ENCODE measurements at regions not wholly inside any gene's neighbourhood (a gene's known extent, or its start where the extent isn't known, plus 50 kb on each side); places are given as distances from the start of the nearest gene placed in this dataset.

DNA sequence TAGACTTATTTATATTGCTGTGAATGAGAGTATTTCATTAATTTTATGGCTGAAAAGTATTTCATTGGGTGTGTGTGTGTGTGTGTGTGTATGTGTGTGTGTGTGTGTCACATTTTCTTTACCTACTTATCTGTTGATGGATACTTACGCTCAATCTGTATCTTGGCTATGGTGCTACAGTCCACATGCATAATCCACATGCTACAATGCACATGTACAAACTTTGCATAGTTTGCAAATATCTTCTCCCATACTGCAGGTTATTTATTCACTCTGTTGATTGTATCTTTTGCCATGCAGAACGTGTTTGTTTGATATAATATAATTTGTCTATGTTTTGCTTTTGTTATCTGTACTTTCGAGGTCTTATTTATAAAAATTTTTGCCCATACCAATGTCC is 167.8 kb downstream of the RAB28 start:
- DNase-seq, result no peak
- peaks cover 8% of the 10 kb centered on the region for H3K9me3 Mint-ChIP-seq
- ATAC-seq, result no peak
- no peak overlapping the region for H3K4me3 Mint-ChIP-seq
- H3K4me1 Mint-ChIP-seq (ENCODE audit: low read depth), result no peaks in the 10 kb centered on the region
- no peaks in the 10 kb centered on the region for H3K27me3 Mint-ChIP-seq (ENCODE audit: low read depth)
- peaks cover under 1% of the 10 kb centered on the region for H3K36me3 Mint-ChIP-seq (ENCODE audit: insufficient read depth)

DNA sequence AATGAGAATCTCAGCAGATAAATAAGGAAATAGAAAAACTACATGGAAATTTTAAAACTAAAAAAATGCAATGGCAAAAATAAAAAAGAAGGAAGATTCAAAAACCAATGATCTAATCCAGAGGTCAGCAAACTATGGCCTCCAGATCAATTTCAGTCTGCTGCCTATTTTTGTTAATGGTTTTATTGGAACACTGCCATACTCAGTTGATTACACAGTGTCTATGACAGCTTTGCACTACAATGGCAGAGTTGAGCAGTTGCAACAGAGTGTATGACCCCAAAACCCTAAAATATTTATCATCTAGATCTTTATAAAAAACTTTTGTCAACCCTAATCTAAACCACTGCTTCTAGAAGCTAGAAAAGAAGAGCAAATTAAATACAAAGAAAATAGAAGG is 170.3 kb downstream of the RAB28 start:
- no peaks in the 10 kb centered on the region for H3K9me3 Mint-ChIP-seq

DNA sequence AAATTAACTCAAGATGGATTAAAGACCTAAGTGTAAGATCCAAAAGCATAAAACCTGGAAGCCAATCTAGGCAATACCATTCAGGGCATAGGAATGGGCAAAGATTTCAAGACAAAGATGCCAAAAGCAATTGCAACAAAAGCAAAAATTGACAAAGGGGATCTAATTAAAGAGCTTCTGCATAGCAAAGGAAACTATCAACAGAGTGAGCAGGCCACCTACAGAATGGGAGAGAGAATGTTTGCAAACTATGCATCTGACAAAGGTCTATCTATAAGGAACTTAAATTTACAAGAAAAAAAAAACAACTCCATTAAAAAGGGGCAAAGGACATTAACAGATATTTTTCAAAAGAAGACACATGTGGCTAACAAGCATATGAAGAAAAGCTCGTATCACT is 171.9 kb downstream of the RAB28 start:
- DNase-seq, result no peak
- Mint-ChIP-seq H3K4me3 (no peak overlapping the region), H3K36me3 (ENCODE audit: insufficient read depth) (peaks cover 3% of the 10 kb centered on the region), H3K9me3 (no peaks in the 10 kb centered on the region), H3K4me1 (ENCODE audit: low read depth) (no peaks in the 10 kb centered on the region), H3K27me3 (ENCODE audit: low read depth) (no peaks in the 10 kb centered on the region)
- no peak for ATAC-seq

More for the DNA sequence above, 170.3 kb downstream of the RAB28 start:
- ATAC-seq (no peak), DNase-seq (no peak)
- Mint-ChIP-seq H3K36me3 (ENCODE audit: insufficient read depth) (peaks cover 3% of the 10 kb centered on the region), H3K4me1 (ENCODE audit: low read depth) (no peaks in the 10 kb centered on the region), H3K27me3 (ENCODE audit: low read depth) (no peaks in the 10 kb centered on the region), H3K4me3 (no peak overlapping the region)

DNA sequence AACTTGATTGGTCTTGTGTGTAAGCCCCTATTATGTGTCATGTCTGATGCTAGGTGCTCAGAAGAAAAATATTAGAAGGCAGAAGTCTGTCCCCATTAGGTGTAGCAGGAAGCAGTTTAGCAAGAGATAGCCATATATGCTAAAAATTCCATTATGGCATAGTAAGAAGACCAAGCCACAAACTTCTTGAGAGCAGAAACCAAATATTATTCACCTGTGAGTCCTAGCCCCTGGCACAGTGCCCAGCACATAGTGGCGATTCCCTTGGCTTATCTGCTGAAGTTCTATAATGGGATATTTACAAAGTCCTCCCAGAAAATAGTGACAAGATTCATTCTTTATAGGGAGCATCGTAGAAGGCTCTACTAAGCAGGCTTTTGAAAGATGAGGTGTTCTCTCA is 174.4 kb downstream of the RAB28 start:
- Mint-ChIP-seq H3K4me1 (ENCODE audit: low read depth) (no peaks in the 10 kb centered on the region), H3K4me3 (no peak overlapping the region), H3K27me3 (ENCODE audit: low read depth) (no peaks in the 10 kb centered on the region), H3K9me3 (no peaks in the 10 kb centered on the region), H3K36me3 (ENCODE audit: insufficient read depth) (peaks cover 8% of the 10 kb centered on the region)
- no peak for ATAC-seq
- no peak for DNase-seq

DNA sequence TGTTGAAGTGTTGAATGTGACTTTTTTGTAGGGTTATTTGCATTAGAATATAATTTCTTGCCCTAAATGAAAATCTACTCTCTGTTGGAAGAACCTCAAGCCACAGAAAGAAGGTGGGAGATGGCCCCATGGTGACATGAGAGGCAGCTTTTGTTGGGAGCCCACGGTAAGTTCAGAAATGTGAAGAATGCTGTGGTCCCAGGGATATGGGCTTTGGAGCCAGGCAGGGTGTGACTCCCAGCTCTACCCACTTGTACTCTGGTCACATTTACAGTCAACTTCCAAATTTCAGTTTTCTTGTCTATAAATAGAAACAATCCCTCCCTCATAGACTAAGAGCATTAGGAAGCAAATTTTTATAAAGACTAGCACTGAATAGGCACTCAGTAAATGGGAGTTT is 177.8 kb downstream of the RAB28 start:
- H3K4me1 Mint-ChIP-seq (ENCODE audit: low read depth), result no peaks in the 10 kb centered on the region
- no peak overlapping the region for H3K4me3 Mint-ChIP-seq
- DNase-seq (no peak), ATAC-seq (no peak)
- peaks cover 10% of the 10 kb centered on the region for H3K36me3 Mint-ChIP-seq (ENCODE audit: insufficient read depth)
- no peaks in the 10 kb centered on the region for H3K27me3 Mint-ChIP-seq (ENCODE audit: low read depth)
- peaks cover 4% of the 10 kb centered on the region for H3K9me3 Mint-ChIP-seq

DNA sequence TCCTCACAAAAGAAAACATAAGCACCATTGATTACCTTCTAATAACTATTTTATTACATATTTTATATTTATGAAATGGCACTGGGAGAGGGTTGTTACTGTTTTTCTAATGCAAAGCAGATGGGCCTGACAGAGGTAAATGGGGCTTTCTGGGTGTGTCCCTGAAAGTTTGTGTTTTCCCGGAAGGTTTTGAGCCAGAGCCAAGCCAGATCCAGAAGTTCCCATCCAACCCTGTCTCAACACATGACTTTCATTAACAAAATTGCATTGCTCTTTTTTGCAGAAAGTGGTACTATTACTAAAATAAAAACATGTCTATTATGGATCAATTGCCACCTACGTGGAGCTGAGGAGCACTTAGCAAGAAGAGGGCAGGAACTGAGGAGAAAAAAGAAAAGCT is 181.3 kb downstream of the RAB28 start:
- no peaks in the 10 kb centered on the region for H3K27me3 Mint-ChIP-seq (ENCODE audit: low read depth)
- H3K4me3 Mint-ChIP-seq, result no peak overlapping the region
- peaks cover 28% of the 10 kb centered on the region for H3K36me3 Mint-ChIP-seq (ENCODE audit: insufficient read depth)
- H3K4me1 Mint-ChIP-seq (ENCODE audit: low read depth), result no peaks in the 10 kb centered on the region
- H3K9me3 Mint-ChIP-seq, result peaks cover 35% of the 10 kb centered on the region
- DNase-seq (no peak), ATAC-seq (no peak)

DNA sequence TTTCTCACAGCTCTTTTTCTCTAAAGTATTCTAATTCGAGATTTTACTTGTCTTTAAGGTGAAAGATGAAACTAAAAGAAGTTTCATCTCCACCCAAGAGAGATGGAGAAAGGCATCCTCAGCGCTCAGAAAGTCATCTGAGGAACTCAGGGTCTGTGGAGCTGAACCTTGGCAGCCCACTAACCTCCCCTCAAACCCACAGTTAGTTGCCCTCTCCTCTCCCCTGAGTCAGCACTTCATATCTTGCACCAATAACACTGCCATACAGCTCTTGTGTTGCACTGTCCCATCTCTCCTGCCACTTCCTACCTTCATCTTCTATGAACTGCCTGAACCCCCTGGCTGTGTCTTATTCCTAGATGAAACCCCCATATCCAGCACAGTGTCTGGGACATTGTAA is 184.8 kb downstream of the RAB28 start:
- Mint-ChIP-seq H3K4me3 (no peak overlapping the region), H3K36me3 (ENCODE audit: insufficient read depth) (peaks cover 29% of the 10 kb centered on the region)
- no peak for DNase-seq

DNA sequence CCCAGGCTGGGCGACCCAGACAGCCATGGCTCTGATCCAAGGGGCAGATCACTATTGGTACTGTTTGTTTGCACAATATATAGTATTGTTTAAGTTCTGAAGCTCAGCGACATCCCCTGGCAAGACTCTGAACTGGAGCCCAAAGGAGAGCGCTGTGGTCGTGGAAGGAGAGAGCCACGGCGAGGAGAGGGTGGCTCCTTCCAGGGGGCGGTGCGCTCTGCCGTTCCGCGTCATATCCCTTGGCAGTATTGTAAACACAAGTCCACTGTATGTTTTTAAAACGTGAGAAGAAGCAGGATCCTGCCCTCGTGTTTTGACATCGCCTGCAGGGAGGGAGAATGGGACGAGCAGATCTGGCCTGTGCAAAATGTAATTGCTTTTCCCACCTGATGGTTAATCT is 185.5 kb downstream of the RAB28 start:
- DNase-seq, result no peak
- Mint-ChIP-seq H3K4me1 (ENCODE audit: low read depth) (no peaks in the 10 kb centered on the region), H3K27me3 (ENCODE audit: low read depth) (no peaks in the 10 kb centered on the region), H3K9me3 (peaks cover 41% of the 10 kb centered on the region), H3K36me3 (ENCODE audit: insufficient read depth) (peaks cover 29% of the 10 kb centered on the region), H3K4me3 (no peak overlapping the region)
- no peak for ATAC-seq

More for the DNA sequence above, 184.8 kb downstream of the RAB28 start:
- Mint-ChIP-seq H3K9me3 (peaks cover 42% of the 10 kb centered on the region), H3K27me3 (ENCODE audit: low read depth) (no peaks in the 10 kb centered on the region), H3K4me1 (ENCODE audit: low read depth) (no peaks in the 10 kb centered on the region)
- no peak for ATAC-seq

DNA sequence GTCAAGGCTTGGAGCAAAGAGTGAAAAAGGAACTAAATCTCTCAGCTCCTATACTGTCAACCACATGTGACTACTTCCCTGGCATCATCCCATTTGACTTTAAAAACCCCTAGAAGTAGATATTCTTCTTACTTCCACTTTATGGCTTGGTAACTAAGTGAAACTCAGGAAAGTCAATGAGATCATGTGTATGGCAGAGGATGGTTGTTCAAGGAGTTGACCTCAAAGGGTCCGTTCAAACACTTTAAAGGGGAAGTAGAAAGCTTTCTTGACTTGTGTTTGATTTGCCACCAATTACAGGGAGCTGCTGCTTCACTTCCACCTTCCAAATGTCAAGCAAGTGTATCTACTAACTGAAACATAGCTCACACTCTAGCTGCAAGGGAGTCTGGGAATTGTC is 187.2 kb downstream of the RAB28 start:
- Mint-ChIP-seq H3K36me3 (ENCODE audit: insufficient read depth) (peaks cover 41% of the 10 kb centered on the region), H3K9me3 (peaks cover 48% of the 10 kb centered on the region), H3K4me3 (no peak overlapping the region), H3K27me3 (ENCODE audit: low read depth) (no peaks in the 10 kb centered on the region), H3K4me1 (ENCODE audit: low read depth) (no peaks in the 10 kb centered on the region)
- no peak for DNase-seq
- ATAC-seq, result no peak

DNA sequence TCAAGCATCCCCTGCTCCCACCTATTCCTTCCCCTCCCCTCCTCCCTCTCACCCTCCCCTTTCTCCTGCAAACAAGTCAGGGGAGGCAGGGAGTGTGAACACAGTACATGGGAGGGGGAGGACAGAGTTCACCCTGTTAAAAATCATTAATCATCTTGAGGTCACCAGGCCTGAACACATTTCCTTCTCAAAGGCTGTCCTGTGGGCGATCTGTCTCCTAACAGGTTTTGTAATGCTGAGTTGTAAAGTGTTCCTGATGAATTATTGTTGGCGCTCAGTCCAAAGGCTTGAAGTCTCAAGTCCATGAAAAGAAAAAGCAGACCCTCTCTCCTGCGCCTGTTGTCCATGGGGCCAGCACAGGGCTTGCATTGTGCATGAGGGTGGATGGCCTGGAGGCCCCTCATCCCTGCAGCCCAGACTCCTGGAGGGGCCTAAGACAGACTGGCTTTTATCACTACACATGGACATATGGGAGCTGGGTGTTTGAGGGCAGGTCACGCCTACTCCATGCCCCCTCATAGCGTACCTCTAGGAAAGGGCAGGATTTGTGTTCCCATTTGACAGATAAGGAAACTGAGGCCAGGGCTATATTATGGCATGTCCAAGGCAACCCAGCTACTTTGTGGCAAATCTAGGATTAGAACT is 189.1 kb downstream of the RAB28 start:
- Mint-ChIP-seq H3K9me3 (peaks cover 42% of the 10 kb centered on the region), H3K36me3 (ENCODE audit: insufficient read depth) (peaks cover 32% of the 10 kb centered on the region), H3K27me3 (ENCODE audit: low read depth) (no peaks in the 10 kb centered on the region), H3K4me3 (no peak overlapping the region), H3K4me1 (ENCODE audit: low read depth) (no peaks in the 10 kb centered on the region)
- ATAC-seq (no peak), DNase-seq (no peak)

DNA sequence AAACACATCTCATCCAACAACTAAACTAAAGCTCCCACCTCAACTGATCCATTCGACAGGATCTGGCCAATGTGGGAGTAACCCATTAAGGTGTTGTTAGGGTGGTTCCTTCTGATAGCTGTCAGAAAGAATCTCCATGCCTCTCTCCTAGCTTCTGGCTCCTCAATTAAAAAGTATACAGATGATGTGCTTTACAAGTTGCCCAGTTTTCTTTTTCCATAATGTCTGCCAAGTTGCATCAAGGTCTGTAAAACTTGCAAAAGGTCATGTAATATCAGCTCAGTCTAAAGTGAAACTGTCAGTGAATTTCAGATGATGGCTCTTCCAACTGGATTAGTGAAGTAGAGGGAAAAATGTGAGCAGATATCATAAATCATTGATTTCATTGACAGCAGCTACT is 191.8 kb downstream of the RAB28 start:
- Mint-ChIP-seq H3K4me3 (no peak overlapping the region), H3K9me3 (peaks cover 35% of the 10 kb centered on the region), H3K4me1 (ENCODE audit: low read depth) (no peaks in the 10 kb centered on the region), H3K36me3 (ENCODE audit: insufficient read depth) (peaks cover 17% of the 10 kb centered on the region), H3K27me3 (ENCODE audit: low read depth) (no peaks in the 10 kb centered on the region)
- no peak for DNase-seq
- no peak for ATAC-seq

DNA sequence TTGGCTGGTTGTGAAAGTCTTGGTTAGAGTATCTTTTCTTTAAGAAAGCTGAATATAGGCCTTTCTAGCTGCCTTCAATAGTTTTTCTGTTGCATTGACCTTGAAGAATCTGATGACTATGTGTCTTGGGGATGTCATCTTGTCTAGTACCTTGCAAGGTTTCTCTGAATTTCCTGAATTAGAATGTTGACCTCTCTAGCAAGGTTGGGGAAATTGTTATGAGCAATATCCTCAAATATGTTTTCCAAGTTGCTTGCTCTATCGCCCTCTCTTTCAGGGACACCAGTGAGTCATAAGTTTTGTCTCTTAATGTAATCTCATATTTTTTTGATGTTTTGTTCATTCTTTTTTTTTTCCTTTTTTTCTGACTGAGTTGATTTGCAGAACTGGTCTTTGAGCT is 194.7 kb downstream of the RAB28 start:
- DNase-seq (no peak), ATAC-seq (no peak)
- Mint-ChIP-seq H3K27me3 (ENCODE audit: low read depth) (no peaks in the 10 kb centered on the region), H3K36me3 (ENCODE audit: insufficient read depth) (peaks cover 14% of the 10 kb centered on the region), H3K4me1 (ENCODE audit: low read depth) (no peaks in the 10 kb centered on the region), H3K4me3 (no peak overlapping the region), H3K9me3 (peaks cover 38% of the 10 kb centered on the region)

DNA sequence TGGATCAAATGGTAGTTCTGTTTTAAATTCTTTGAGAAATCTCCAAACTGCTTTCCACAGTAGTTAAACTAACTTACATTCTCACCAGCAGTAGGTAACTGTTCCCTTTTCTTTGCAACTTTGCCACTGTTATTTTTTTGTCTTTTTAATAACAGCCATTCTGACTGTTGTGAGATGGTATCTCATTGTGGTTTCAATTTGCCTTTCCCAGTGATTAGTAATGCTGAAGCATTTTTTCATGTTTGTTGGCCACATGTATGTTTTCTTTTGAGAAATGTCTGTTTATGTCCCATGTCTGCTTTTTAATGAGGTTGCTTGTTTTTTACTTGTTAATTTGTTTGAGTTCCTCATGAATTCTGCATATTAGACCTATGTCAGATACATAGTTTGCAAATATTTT is 198.8 kb downstream of the RAB28 start:
- no peaks in the 10 kb centered on the region for H3K36me3 Mint-ChIP-seq (ENCODE audit: insufficient read depth)
- no peaks in the 10 kb centered on the region for H3K4me1 Mint-ChIP-seq (ENCODE audit: low read depth)
- ATAC-seq, result no peak
- DNase-seq, result no peak
- H3K27me3 Mint-ChIP-seq (ENCODE audit: low read depth), result no peaks in the 10 kb centered on the region
- peaks cover 30% of the 10 kb centered on the region for H3K9me3 Mint-ChIP-seq
- no peak overlapping the region for H3K4me3 Mint-ChIP-seq

DNA sequence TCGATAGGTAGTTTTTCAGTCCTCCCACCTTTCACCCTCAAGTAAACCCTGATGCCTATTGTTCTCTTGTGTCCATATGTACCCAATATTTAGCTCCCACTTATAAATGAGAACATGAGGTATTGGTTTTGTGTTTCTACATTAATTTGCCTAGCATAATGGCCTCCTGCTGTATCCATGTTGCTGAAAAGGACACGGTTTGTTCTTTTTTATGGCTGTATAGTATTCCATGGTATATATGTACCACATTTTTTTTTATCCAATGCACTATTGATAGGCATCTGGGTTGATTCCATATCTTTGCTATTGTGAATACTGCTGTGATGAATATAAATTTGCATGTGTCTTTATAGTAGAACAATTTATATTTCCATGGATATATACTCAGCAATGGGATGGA is 199.2 kb downstream of the RAB28 start:
- Mint-ChIP-seq H3K36me3 (ENCODE audit: insufficient read depth) (no peaks in the 10 kb centered on the region), H3K9me3 (peaks cover 30% of the 10 kb centered on the region), H3K27me3 (ENCODE audit: low read depth) (no peaks in the 10 kb centered on the region), H3K4me1 (ENCODE audit: low read depth) (no peaks in the 10 kb centered on the region), H3K4me3 (no peak overlapping the region)
- no peak for DNase-seq
- ATAC-seq, result no peak

DNA sequence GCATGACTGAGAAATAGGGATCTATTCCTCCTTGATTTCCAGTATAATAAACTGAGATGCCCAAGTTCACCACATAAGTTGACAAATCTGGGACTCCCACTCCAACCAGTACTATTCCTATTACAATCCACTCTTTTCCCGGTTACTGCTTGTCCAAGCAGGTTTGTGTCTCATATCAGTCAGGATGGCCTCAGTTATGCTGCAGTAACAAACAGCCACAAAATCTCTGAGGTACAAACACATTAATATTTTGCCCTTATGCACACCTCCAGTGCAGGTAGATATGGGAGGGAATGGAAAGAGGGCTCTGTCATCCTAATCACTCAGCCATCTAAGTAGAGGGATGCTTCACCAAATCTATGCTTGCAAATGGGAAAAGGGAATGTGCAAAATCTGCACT is 207.8 kb downstream of the RAB28 start:
- Mint-ChIP-seq H3K4me3 (no peak overlapping the region), H3K9me3 (peaks cover 33% of the 10 kb centered on the region), H3K27me3 (ENCODE audit: low read depth) (no peaks in the 10 kb centered on the region), H3K36me3 (ENCODE audit: insufficient read depth) (peaks cover 9% of the 10 kb centered on the region), H3K4me1 (ENCODE audit: low read depth) (no peaks in the 10 kb centered on the region)
- DNase-seq (no peak), ATAC-seq (no peak)

DNA sequence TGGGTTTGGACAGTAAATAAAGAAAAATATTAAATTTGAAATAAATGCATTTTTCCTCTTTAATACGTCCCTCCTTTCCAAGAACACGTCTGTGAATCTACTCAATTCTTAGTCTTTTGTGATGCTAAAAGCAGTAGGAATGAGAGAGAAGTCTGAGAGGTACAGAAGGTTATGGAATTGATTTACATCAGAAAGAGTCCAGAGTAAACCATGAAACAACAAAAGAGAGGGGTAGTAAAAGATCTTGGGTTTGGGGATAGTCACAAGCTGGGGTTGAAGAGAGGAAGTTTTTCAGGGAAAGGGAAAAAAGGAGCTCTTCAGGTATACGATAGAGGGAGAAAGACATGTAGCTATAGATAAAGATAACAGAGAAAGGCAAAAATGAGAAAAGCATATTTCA is 215.4 kb downstream of the RAB28 start:
- Mint-ChIP-seq H3K27me3 (ENCODE audit: low read depth) (no peaks in the 10 kb centered on the region), H3K4me3 (no peak overlapping the region), H3K36me3 (ENCODE audit: insufficient read depth) (peaks cover 3% of the 10 kb centered on the region), H3K4me1 (ENCODE audit: low read depth) (no peaks in the 10 kb centered on the region), H3K9me3 (peaks cover 11% of the 10 kb centered on the region)
- DNase-seq (no peak), ATAC-seq (no peak)
